Endothelial cell of umbilical vein (primary cell): ENCODE measurements at regions not wholly inside any gene's neighbourhood (a gene's known extent, or its start where the extent isn't known, plus 50 kb on each side); places are given as distances from the start of the nearest gene placed in this dataset.

Experiments used
- CTCF ChIP-seq, 2 donors: IDR thresholded peaks; 1 replicate in 1 of 2; 2 replicates in 1 of 2; pipeline ENCODE4 v1.5.1; 2011; ENCODE audit warnings: low read length in 2 of 2, mild to moderate bottlenecking in 2 of 2, moderate library complexity in 2 of 2, control low read depth in 1 of 2, inconsistent platforms in 1 of 2, low read depth in 1 of 2; ENCODE audit not compliant: insufficient read depth in 1 of 2; ENCODE audit errors: extremely low read depth in 1 of 2
- EZH2 ChIP-seq: IDR thresholded peaks from 2 replicates; pipeline ENCODE4 v1.6.1; 2012; ENCODE audit warnings: borderline replicate concordance, low read depth, mild to moderate bottlenecking, moderate library complexity, low read length, inconsistent platforms; ENCODE audit not compliant: severe bottlenecking
- FOS ChIP-seq: IDR thresholded peaks from 2 replicates; pipeline ENCODE4 v1.6.1; 2011; ENCODE audit warnings: mild to moderate bottlenecking, low read length, moderate library complexity, borderline replicate concordance; ENCODE audit not compliant: insufficient read depth
- JUN ChIP-seq: IDR thresholded peaks from 2 replicates; pipeline ENCODE4 v1.6.1; 2011; ENCODE audit warnings: borderline replicate concordance, low read depth; ENCODE audit not compliant: insufficient read length, insufficient read depth
- MAX ChIP-seq: IDR thresholded peaks from 2 replicates; pipeline ENCODE4 v1.6.1; 2011; ENCODE audit not compliant: insufficient read depth, insufficient read length
- POLR2A ChIP-seq: IDR thresholded peaks from 2 replicates; pipeline ENCODE4 v1.6.1; 2012; ENCODE audit warnings: low read depth, mild to moderate bottlenecking, control low read depth, low read length
- POLR2AphosphoS5 ChIP-seq: IDR thresholded peaks from 2 replicates; pipeline ENCODE4 v1.6.1; 2012; ENCODE audit warnings: low read depth, mild to moderate bottlenecking, control low read depth, low read length, moderate library complexity; ENCODE audit not compliant: insufficient read depth

- no peak for TF ChIP-seq EZH2
- TF ChIP-seq CTCF (IDR thresholded peaks at IDR 0.05; ENCODE audit: extremely low read depth in 1 of 2, insufficient read depth in 1 of 2, low read depth in 1 of 2, low read length in 2 of 2) = no peak
- no peak for TF ChIP-seq POLR2AphosphoS5
- TF ChIP-seq POLR2A = no peak
- TF ChIP-seq MAX = no peak
- TF ChIP-seq JUN = no peak
- TF ChIP-seq FOS = no peak
Measured at GRCh38 chr3:59374818-59375211, 325.0 kb upstream of the CFAP20DC start.
